CD4-positive, alpha-beta T cell (primary cell): ENCODE measurements at regions not wholly inside any gene's neighbourhood (a gene's known extent, or its start where the extent isn't known, plus 50 kb on each side); places are given as distances from the start of the nearest gene placed in this dataset.

Experiments
- ATAC-seq: fragments of 200-7000 bp; cut with Tn5 transposase; one replicate; pipeline ENCODE4 v1.10.0; 2022; ENCODE audit warnings: mild to moderate bottlenecking; ENCODE audit not compliant: poor library complexity
- CTCF ChIA-PET: fragments of 350-600 bp; sonication (Branson Sonifier 250); formaldehyde crosslinking; loops from one replicate; lab custom pipeline; 2021; ENCODE audit warnings: antibody characterized with exemption, inconsistent platforms; lab: Charles Lee
- POLR2A ChIA-PET: fragments of 350-600 bp; sonication (Branson Sonifier 250); formaldehyde crosslinking; loops from one replicate; lab custom pipeline; 2021; ENCODE audit warnings: antibody characterized with exemption, inconsistent platforms; lab: Charles Lee
- DNase-seq, 14 experiments: peaks; one replicate each; pipeline ENCODE4 v3.0.0-alpha.2; 2013 to 2020; ENCODE audit warnings: mixed read lengths in 2 of 14
- H3K27ac ChIP-seq, 2 donors: one replicate each; pipeline versions ENCODE4 v1.5.1 to v1.7.0; 2013; ENCODE audit warnings: low read length in 2 of 2, low read depth in 1 of 2, mild to moderate bottlenecking in 1 of 2
- H3K27me3 ChIP-seq, 2 experiments: 1 replicate in 1 of 2; 2 replicates in 1 of 2; pipeline versions ENCODE4 v1.6.1 to v1.7.0; 2013; ENCODE audit warnings: low read length in 2 of 2, control low read depth in 1 of 2, mild to moderate bottlenecking in 1 of 2, moderate library complexity in 1 of 2; ENCODE audit not compliant: insufficient read depth in 2 of 2, control insufficient read depth in 1 of 2
- H3K36me3 ChIP-seq: one replicate; pipeline ENCODE4 v1.6.1; 2013; ENCODE audit warnings: low read length, control low read depth; ENCODE audit not compliant: insufficient read depth
- H3K4me1 ChIP-seq: one replicate; pipeline ENCODE4 v1.6.1; 2013; ENCODE audit warnings: low read length, control low read depth; ENCODE audit not compliant: insufficient read depth
- H3K4me3 ChIP-seq: one replicate; pipeline ENCODE4 v1.5.1; 2013; ENCODE audit warnings: mild to moderate bottlenecking, low read length, moderate library complexity
- H3K9me3 ChIP-seq, 2 experiments: 1 replicate in 1 of 2; 2 replicates in 1 of 2; pipeline versions ENCODE4 v1.6.1 to v1.7.0; 2013; ENCODE audit warnings: low read length in 2 of 2, mild to moderate bottlenecking in 2 of 2, control low read depth in 1 of 2, moderate library complexity in 1 of 2; ENCODE audit not compliant: control insufficient read depth in 1 of 2, insufficient read depth in 1 of 2
- H3K27ac Mint-ChIP-seq: one replicate; pipeline ENCODE4 v1.8.0; 2020; ENCODE audit warnings: mixed read lengths
- H3K27me3 Mint-ChIP-seq: one replicate; pipeline ENCODE4 v1.8.0; 2021; ENCODE audit warnings: mixed read lengths
- H3K36me3 Mint-ChIP-seq: one replicate; pipeline ENCODE4 v1.8.0; 2021; ENCODE audit warnings: low read depth, mixed read lengths
- H3K4me1 Mint-ChIP-seq: one replicate; pipeline ENCODE4 v1.8.0; 2021; ENCODE audit warnings: low read depth, mixed read lengths
- H3K4me3 Mint-ChIP-seq: one replicate; pipeline ENCODE4 v1.8.0; 2020; ENCODE audit warnings: mild to moderate bottlenecking, mixed read lengths
- H3K9me3 Mint-ChIP-seq: one replicate; pipeline ENCODE4 v1.8.0; 2020; ENCODE audit warnings: mixed read lengths
- CTCF ChIP-seq: fragments of 200-600 bp; IDR thresholded peaks from one replicate; pipeline ENCODE4 v1.8.0; 2022; ENCODE audit warnings: antibody characterized with exemption, mild to moderate bottlenecking
- intact Hi-C, 2 experiments: fragments of 100-400 bp; cut with DNase I in 1 of 2; cut with micrococcal nuclease in 1 of 2; formaldehyde crosslinking; loops; one replicate each; pipeline versions ENCODE4 v1.15.1 to v1.9.0; 2023 to 2025; cut with DNase I, micrococcal nuclease

GRCh38 chr13:70568571-70568970 lies 460.3 kb upstream of the KLHL1 start:
- CTCF ChIA-PET: no interaction called here
- no peak overlapping the region for H3K4me3 ChIP-seq
- ATAC-seq: no peak
- H3K36me3 ChIP-seq: no peaks in the 10 kb centered on the region
- TF ChIP-seq CTCF: no peak
- intact Hi-C loops: no loop called here
- Mint-ChIP-seq H3K9me3 (no peaks in the 10 kb centered on the region), H3K4me1 (no peaks in the 10 kb centered on the region), H3K4me3 (no peak overlapping the region), H3K27ac (no peak overlapping the region), H3K27me3 (no peaks in the 10 kb centered on the region), H3K36me3 (no peaks in the 10 kb centered on the region)
- POLR2A ChIA-PET: no interaction called here
- H3K9me3 ChIP-seq: no peaks in the 10 kb centered on the region
- H3K4me1 ChIP-seq: no peaks in the 10 kb centered on the region
- H3K27ac ChIP-seq: no peak overlapping the region
- peak in 1 of 14 experiments; percentile 3 for DNase-seq
- H3K27me3 ChIP-seq: no peaks in the 10 kb centered on the region

GRCh38 chr13:70544706-70545105 lies 436.5 kb upstream of the KLHL1 start:
- Mint-ChIP-seq H3K4me1 (no peaks in the 10 kb centered on the region), H3K4me3 (no peak overlapping the region), H3K9me3 (peaks cover 2% of the 10 kb centered on the region), H3K36me3 (no peaks in the 10 kb centered on the region), H3K27ac (no peak overlapping the region), H3K27me3 (no peaks in the 10 kb centered on the region)
- ATAC-seq (no peak), DNase-seq (no peak)
- Histone ChIP-seq H3K4me3 (no peak overlapping the region), H3K9me3 (peaks cover 0 to 3% of the 10 kb centered on the region in 2 experiments), H3K27me3 (no peaks in the 10 kb centered on the region), H3K36me3 (no peaks in the 10 kb centered on the region), H3K4me1 (no peaks in the 10 kb centered on the region), H3K27ac (no peak overlapping the region)
- ChIA-PET POLR2A (no interaction called here), CTCF (no interaction called here)
- no peak for TF ChIP-seq CTCF
- intact Hi-C loops: no loop called here

- no peak overlapping the region for H3K27ac Mint-ChIP-seq
- peaks cover 4% of the 10 kb centered on the region for H3K9me3 Mint-ChIP-seq
- Histone ChIP-seq H3K4me3 (no peak overlapping the region), H3K4me1 (no peaks in the 10 kb centered on the region), H3K27ac (no peak overlapping the region), H3K36me3 (no peaks in the 10 kb centered on the region), H3K27me3 (no peaks in the 10 kb centered on the region), H3K9me3 (peaks cover 0 to 8% of the 10 kb centered on the region in 2 experiments)
- H3K4me3 Mint-ChIP-seq: no peak overlapping the region
- no peak for ATAC-seq
- intact Hi-C loops: no loop called here
- H3K4me1 Mint-ChIP-seq: no peaks in the 10 kb centered on the region
- no peaks in the 10 kb centered on the region for H3K36me3 Mint-ChIP-seq
- DNase-seq: no peak
- H3K27me3 Mint-ChIP-seq: no peaks in the 10 kb centered on the region
- ChIA-PET CTCF (interaction anchor here (0.6 kb wide), 1 partner anchor 1051 kb away, joined by 3 read pairs; no protein-coding TSS in a partner anchor), POLR2A (no interaction called here)
- no peak for TF ChIP-seq CTCF
Measured at GRCh38 chr13:70541451-70541850, 433.2 kb upstream of the KLHL1 start.
